Smooth muscle cell (in vitro differentiated cells): ENCODE measurements at regions not wholly inside any gene's neighbourhood (a gene's known extent, or its start where the extent isn't known, plus 50 kb on each side); places are given as distances from the start of the nearest gene placed in this dataset.
"Not testable (repeated sequence)": the region's sequence is repeated elsewhere in the genome, so short reads cannot be mapped to it uniquely, and the experiment has no call there.

Source experiments
- DNase-seq: peaks from one replicate; lab custom pipeline; 2025; ENCODE audit not compliant: unreplicated experiment; lab: John Stamatoyannopoulos, UW
- H2AFZ ChIP-seq: fragments of 200-600 bp; sonication (generic); 2 replicates; pipeline ENCODE4 v1.6.0; 2016; ENCODE audit warnings: antibody characterized with exemption, low read depth, mild to moderate bottlenecking
- H3F3A ChIP-seq: fragments of 200-600 bp; sonication (generic); 2 replicates; pipeline ENCODE4 v1.6.0; 2017; ENCODE audit warnings: antibody characterized with exemption, low read depth
- H3K27ac ChIP-seq: fragments of 200-600 bp; sonication (generic); 2 replicates; pipeline ENCODE4 v1.5.1; 2016; ENCODE audit warnings: low read depth, mild to moderate bottlenecking
- H3K27me3 ChIP-seq: fragments of 200-600 bp; sonication (generic); 2 replicates; pipeline ENCODE4 v1.6.1; 2016; ENCODE audit warnings: low read depth, mild to moderate bottlenecking
- H3K36me3 ChIP-seq: fragments of 200-600 bp; sonication (generic); 2 replicates; pipeline ENCODE4 v1.5.1; 2016; ENCODE audit warnings: low read depth
- H3K4me1 ChIP-seq: fragments of 200-600 bp; sonication (generic); 2 replicates; pipeline ENCODE4 v1.5.1; 2016; ENCODE audit warnings: low read depth
- H3K4me2 ChIP-seq: fragments of 200-600 bp; sonication (generic); 2 replicates; pipeline ENCODE4 v1.6.0; 2016; ENCODE audit warnings: mild to moderate bottlenecking
- H3K4me3 ChIP-seq: fragments of 200-600 bp; sonication (generic); 2 replicates; pipeline ENCODE4 v1.5.1; 2016; ENCODE audit warnings: mild to moderate bottlenecking
- H3K79me2 ChIP-seq: fragments of 200-600 bp; sonication (generic); 2 replicates; pipeline ENCODE4 v1.6.0; 2016; ENCODE audit warnings: low read depth, mild to moderate bottlenecking
- H3K9ac ChIP-seq: fragments of 200-600 bp; sonication (generic); 2 replicates; pipeline ENCODE4 v1.6.0; 2016; ENCODE audit warnings: low read depth
- H3K9me3 ChIP-seq: fragments of 200-600 bp; sonication (generic); replicated peaks from 2 replicates; pipeline ENCODE4 v1.5.1; 2016; ENCODE audit warnings: low read depth
- H4K20me1 ChIP-seq: fragments of 200-600 bp; sonication (generic); 2 replicates; pipeline ENCODE4 v1.6.0; 2016; ENCODE audit warnings: low read depth
- WGBS: methylation state at CpG from one replicate; pipeline ENCODE4 v1.1.7; 2016; ENCODE audit warnings: low lambda C conversion rate; 5-methylcytosine and 5-hydroxymethylcytosine counted together
- TF ChIP-seq, protein P1 (sequence below): fragments of 200-600 bp; sonication (generic); IDR thresholded peaks from 2 replicates; pipeline ENCODE4 v1.5.1; 2017; ENCODE audit warnings: borderline replicate concordance, mild to moderate bottlenecking, antibody characterized with exemption; ENCODE audit not compliant: insufficient read depth, poor library complexity, severe bottlenecking

DNA sequence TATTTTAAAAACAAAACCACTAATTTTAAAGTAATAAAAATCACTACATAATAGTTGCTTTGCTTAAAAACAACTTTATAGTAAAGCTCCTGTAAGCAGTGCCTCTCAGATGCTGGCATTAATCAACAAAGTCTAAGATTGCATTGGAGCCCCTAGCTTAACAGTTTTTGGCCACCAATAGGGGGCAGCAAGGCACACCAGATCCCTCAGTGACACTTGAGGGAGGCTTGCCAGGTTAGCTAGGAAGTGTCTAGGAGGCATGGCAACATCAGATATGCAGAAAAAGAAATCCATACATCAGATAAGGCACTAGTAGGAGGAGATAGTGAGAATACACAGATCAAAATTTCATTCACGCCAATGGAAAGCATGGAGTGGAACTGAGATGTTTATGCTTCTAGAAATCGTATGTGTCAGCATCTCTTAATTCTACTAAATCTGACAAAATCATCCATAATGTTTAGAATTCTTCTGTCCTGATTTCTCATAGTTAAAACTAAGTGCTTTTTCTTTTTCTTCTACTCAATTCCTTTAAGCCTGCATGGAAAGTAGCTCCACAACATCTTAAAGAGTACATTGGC is 73.6 kb upstream of the PAM start:
- no peaks in the 10 kb centered on the region for H3K79me2 ChIP-seq
- H3K36me3 ChIP-seq, result no peaks in the 10 kb centered on the region
- H2AFZ ChIP-seq, result no peak overlapping the region
- no peak overlapping the region for H3K4me3 ChIP-seq
- no peaks in the 10 kb centered on the region for H3K4me1 ChIP-seq
- no peaks in the 10 kb centered on the region for H3K27me3 ChIP-seq
- no peak overlapping the region for H3K9ac ChIP-seq
- WGBS, result 47% methylated on average over 2 of the region's 2 CpGs
- no peaks in the 10 kb centered on the region for H4K20me1 ChIP-seq
- no peaks in the 10 kb centered on the region for H3F3A ChIP-seq
- H3K9me3 ChIP-seq, result no peaks in the 10 kb centered on the region
- H3K27ac ChIP-seq, result no peak overlapping the region
- TF ChIP-seq, protein P1, sequence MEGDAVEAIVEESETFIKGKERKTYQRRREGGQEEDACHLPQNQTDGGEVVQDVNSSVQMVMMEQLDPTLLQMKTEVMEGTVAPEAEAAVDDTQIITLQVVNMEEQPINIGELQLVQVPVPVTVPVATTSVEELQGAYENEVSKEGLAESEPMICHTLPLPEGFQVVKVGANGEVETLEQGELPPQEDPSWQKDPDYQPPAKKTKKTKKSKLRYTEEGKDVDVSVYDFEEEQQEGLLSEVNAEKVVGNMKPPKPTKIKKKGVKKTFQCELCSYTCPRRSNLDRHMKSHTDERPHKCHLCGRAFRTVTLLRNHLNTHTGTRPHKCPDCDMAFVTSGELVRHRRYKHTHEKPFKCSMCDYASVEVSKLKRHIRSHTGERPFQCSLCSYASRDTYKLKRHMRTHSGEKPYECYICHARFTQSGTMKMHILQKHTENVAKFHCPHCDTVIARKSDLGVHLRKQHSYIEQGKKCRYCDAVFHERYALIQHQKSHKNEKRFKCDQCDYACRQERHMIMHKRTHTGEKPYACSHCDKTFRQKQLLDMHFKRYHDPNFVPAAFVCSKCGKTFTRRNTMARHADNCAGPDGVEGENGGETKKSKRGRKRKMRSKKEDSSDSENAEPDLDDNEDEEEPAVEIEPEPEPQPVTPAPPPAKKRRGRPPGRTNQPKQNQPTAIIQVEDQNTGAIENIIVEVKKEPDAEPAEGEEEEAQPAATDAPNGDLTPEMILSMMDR, result peak; percentile 73
- H3K4me2 ChIP-seq, result no peak overlapping the region
- peak; percentile 0 for DNase-seq

DNA sequence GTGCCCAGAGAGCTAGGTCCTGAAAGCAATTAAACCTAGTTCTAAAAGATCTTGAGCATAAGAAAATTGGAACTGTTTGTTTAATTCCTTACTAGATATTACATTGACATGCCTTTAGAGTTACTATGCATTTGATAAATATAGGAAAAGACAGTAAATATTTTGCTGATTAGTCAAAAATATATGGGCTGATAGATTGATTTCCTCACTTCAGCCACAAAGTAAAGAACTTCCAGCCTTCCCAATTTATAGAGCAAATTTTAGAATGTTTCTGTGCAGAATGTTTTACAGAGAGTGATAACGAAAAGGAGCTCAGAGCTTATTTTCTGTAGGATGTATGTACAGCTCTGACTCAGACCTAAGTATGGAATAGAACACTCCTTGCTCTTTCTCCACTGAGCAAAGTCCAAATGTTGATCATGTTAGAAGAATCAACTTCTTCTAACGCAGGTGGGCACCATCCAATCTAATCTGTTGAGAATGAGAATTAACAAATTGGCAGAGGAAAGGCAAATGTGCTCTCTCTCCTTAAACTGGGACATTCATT is 72.9 kb upstream of the PAM start:
- no peaks in the 10 kb centered on the region for H3K36me3 ChIP-seq
- no peaks in the 10 kb centered on the region for H3K79me2 ChIP-seq
- WGBS, result 90% methylated on average over 2 of the region's 2 CpGs
- no peak overlapping the region for H3K4me2 ChIP-seq
- no peak overlapping the region for H3K9ac ChIP-seq
- H3K9me3 ChIP-seq, result no peaks in the 10 kb centered on the region
- TF ChIP-seq, protein P1, result no peak
- H3K4me1 ChIP-seq, result no peaks in the 10 kb centered on the region
- H4K20me1 ChIP-seq, result no peaks in the 10 kb centered on the region
- DNase-seq, result no peak
- H2AFZ ChIP-seq, result peak overlapping the region; percentile 8
- H3K27me3 ChIP-seq, result no peaks in the 10 kb centered on the region
- H3K4me3 ChIP-seq, result no peak overlapping the region
- no peaks in the 10 kb centered on the region for H3F3A ChIP-seq
- no peak overlapping the region for H3K27ac ChIP-seq

DNA sequence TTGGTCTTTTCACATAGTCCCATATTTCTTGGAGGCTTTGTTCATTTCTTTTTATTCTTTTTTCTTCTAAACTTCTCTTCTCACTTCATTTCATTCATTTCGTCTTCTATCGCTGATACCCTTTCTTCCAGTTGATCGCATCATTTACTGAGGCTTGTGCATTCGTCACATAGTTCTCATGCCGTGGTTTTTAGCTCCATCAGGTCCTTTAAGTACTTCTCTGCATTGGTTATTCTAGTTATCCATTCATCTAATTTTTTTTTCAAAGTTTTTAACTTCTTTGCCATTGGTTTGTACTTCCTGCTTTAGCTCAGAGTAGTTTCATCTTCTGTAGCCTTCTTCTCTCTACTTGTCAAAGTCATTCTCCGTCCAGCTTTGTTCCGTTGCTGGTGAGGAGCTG is 67.0 kb upstream of the PAM start:
- H3K4me3 ChIP-seq, H4K20me1 ChIP-seq, DNase-seq, H3K9ac ChIP-seq, H3K4me2 ChIP-seq, H3K27me3 ChIP-seq, H3F3A ChIP-seq, H3K36me3 ChIP-seq, H3K27ac ChIP-seq, H3K9me3 ChIP-seq, H2AFZ ChIP-seq, H3K4me1 ChIP-seq, H3K79me2 ChIP-seq: not testable (repeated sequence)
- 94% methylated on average over 7 of the region's 7 CpGs for WGBS

DNA sequence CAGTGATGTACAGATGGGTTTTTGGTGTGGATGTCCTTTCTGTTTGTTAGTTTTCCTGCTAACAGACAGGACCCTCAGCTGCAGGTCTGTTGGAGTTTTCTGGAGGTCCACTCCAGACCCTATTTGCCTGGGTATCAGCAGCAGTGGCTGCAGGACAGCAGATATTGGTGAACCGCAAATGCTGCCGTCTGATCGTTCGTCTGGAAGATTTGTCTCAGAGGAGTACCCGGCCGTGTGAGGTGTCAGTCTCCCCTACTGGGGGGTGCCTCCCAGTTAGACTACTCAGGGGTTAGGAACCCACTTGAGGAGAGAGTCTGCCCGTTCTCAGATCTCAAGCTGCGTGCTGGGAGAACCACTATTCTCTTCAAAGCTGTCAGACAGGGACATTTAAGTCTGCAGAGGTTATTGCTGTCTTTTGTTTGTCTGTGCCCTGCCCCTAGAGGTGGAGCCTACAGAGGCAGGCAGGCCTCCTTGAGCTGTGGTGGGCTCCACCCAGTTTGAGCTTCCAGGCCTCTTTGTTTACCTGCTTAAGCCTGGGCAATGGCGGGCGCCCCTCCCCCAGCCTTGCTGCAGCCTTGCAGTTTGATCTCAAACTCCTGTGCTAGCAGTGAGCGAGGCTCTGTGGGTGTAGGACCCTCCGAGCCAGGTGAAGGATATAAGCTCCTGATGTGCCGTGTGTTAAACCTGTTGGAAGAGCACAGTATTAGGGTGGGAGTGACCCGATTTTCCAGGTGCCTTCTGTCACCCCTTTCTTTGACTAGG is 66.3 kb upstream of the PAM start:
- not testable (repeated sequence) for H3F3A ChIP-seq, H3K9me3 ChIP-seq, H3K4me2 ChIP-seq, H3K36me3 ChIP-seq, H3K27me3 ChIP-seq, H3K27ac ChIP-seq, DNase-seq, H4K20me1 ChIP-seq, H3K4me3 ChIP-seq, H3K79me2 ChIP-seq, H3K4me1 ChIP-seq, H2AFZ ChIP-seq, H3K9ac ChIP-seq
- 93% methylated on average over 14 of the region's 14 CpGs for WGBS
